NCI-H2107 (cell line): ENCODE measurements at regions not wholly inside any gene's neighbourhood (a gene's known extent, or its start where the extent isn't known, plus 50 kb on each side); places are given as distances from the start of the nearest gene placed in this dataset.

Source experiments
- DNase-seq: peaks from one replicate; lab custom pipeline; 2025; lab: John Stamatoyannopoulos, UW

DNA sequence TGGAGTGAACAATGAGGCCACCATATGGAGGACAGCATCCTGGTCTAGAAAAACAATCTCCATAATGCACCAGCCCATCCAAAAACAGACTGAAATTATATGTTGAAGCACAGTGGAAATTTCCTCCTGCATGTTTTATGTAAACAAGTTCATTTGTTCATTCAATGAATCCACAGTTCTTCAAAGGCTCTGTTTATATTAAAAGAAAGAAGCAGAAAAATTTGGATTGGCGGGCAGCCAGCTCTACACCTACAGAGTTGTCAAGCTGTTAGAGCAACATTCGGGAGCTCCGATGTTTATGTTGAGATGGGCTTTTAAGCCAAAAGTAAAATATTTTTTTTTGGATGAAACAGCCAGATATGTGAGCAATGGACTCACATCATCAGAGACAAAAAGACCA lies 395.3 kb upstream of the SULF2 start:
- DNase-seq: no peak

DNA sequence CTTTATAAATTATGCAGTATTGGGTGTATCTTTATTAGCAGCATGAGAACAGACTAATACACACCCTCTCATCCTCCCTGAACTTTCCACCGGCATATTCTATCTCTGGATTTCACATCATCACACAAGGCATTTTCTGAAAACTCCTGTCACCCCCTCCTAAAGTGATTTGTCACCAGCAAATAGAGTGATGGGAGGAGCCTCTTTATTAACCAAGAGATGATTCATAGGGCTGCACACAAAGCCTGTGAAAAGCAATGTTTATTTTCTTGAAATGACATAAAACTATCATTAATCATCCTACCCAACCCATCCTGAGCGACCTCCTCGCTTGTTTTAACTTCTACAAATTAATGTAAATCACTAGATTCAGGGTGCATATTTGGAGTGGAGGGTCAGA lies 394.7 kb upstream of the SULF2 start:
- DNase-seq: no peak

GRCh38 chr20:48178633-48179032 lies 393.4 kb upstream of the SULF2 start:
- no peak for DNase-seq

- DNase-seq: no peak
Observed at GRCh38 chr20:48177058-48177457, 391.8 kb upstream of the SULF2 start.

- no peak for DNase-seq
Observed at GRCh38 chr20:48176139-48176538, 390.9 kb upstream of the SULF2 start.

GRCh38 chr20:48175261-48175660 lies 390.0 kb upstream of the SULF2 start:
- DNase-seq: no peak

GRCh38 chr20:48172357-48172702 lies 387.0 kb upstream of the SULF2 start:
- DNase-seq: no peak

- no peak for DNase-seq
Observed at GRCh38 chr20:48171626-48172356, 386.5 kb upstream of the SULF2 start.

- no peak for DNase-seq
Observed at GRCh38 chr20:48171071-48171470, 385.8 kb upstream of the SULF2 start.

GRCh38 chr20:48170625-48171024 lies 385.3 kb upstream of the SULF2 start:
- no peak for DNase-seq

- no peak for DNase-seq
Observed at GRCh38 chr20:48169650-48170225, 384.5 kb upstream of the SULF2 start.

- no peak for DNase-seq
Observed at GRCh38 chr20:48166082-48166835, 381.0 kb upstream of the SULF2 start.

DNA sequence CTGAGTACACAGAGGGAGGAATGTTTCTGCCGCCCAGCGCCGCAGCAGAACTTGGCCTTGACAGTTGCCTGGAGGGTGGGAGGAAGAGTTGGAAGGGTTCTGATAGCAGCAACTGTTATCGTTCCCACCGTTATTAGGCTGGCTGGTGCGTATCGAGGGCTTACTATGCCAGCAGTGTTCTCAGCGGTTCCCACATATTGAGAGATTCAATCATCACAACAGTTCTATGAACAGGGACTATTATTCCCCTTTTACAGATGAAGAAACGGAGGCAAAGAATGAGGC lies 380.1 kb upstream of the SULF2 start:
- DNase-seq: no peak

DNA sequence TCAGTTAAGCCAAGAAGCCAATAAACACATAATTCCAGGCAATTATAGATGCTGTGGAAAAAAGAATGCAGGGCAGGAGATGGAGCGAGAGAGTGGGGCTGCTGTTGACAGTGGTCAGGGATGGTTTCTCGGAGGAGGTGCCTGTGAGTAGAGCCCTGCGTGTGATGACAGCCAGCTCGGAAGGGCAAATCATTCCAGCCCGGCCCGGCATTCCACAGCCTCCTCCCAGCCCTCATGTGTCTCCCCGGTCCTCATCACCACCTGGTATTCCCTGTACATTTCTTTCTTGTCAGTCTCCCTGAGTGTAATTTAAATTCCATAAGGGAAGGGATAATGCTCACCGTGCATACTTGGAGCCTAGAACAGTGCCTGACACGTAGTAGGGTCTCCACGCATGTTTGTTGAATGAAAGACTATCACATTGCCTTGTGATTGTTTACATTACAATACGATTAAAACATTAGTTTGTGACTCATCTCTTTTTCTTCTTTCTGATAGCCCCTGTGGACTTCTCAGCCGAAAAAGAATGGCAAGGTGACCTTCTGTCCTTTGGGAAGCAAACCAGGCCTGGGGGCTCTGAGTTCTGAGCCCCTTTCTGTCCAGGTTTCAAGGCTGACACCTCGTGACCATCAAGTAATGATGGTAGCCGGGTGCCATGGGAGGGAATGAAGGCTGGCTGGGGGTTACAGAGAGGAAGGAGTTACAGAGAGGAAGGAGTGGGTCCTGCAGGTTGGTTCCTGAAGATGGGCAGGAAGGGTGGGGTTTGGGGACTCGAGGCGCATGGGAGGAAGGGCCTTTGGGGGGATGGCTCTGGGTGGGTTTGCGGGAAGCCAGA lies 379.5 kb upstream of the SULF2 start:
- DNase-seq: no peak

DNA sequence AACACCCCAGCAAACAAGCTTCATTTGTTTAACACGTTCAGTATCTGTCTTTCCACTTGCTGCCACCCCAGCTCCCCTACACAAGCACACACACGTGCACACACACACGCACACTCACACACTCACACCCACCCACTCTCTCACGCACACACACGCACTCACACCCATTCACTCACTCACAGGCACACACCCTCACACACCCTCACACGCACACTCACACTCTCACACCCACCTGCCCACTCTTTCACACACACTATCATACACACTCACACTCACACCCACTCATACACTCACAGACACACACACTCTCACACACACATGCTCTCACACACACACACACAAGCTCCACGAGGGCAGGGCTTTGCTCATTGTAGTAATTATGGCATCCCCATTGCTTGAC lies 378.8 kb upstream of the SULF2 start:
- DNase-seq: no peak

GRCh38 chr20:48163505-48163904 lies 378.2 kb upstream of the SULF2 start:
- no peak for DNase-seq

DNA sequence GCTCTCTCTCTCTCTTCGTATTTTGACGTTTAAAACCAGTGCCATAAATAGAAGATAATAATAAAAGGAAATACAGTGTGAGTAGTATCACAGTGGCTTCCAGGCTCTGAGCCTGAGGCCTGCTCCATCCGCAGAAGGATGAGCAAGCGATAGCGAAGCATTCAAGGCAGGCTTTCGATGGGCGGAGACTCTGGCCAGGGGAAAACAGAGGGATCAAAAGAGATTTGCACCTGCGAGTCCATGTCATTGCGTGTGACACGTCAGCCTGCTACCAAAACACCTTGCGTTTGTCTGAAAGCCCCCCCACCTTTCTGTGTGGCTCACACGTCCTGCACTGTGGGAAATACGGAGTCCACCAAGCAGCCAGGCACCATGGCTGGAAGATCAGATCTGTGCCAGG lies 377.3 kb upstream of the SULF2 start:
- no peak for DNase-seq

- DNase-seq: no peak
Observed at GRCh38 chr20:48159145-48160008, 374.1 kb upstream of the SULF2 start.

- DNase-seq: no peak
Observed at GRCh38 chr20:48158014-48158413, 372.7 kb upstream of the SULF2 start.

DNA sequence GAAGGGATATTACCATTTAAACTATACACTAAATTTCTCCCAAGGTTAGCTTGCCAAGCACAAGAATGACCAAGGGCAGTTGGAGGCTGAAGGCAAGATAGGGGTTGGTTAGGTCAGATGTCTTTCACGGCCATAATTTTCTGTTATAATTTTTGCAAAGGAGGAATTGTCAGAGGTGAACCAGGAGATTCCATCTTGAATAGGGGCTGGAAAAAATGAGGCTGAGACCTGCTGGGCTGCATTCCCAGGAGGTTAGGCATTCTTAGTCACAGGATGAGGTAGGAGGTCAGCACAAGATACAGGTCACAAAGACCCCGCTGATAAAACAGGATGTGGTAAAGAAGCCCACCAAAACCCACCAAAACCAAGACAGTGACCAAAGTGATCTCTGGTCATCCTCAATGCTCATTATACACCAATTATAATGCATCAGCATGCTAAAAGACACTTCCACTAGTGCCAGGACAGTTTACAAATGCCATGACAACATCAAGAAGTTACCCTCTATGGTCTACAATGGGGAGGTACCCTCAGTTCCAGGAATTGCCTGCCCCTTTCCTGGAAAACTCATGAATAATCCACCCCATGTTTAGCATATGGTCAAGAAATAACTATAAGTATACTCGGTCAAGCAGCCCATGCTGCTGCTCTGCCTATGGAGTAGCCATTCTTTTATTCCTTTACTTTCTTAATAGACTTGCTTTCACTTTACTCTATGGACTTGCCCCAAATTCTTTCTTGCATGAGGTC lies 371.8 kb upstream of the SULF2 start:
- DNase-seq: no peak

GRCh38 chr20:48156521-48156920 lies 371.2 kb upstream of the SULF2 start:
- no peak for DNase-seq
